Left cardiac atrium (tissue), 4 donors: ENCODE measurements at regions not wholly inside any gene's neighbourhood (a gene's known extent, or its start where the extent isn't known, plus 50 kb on each side); places are given as distances from the start of the nearest gene placed in this dataset.

Experiments
- ATAC-seq, 2 donors: fragments of 200-7000 bp; cut with Tn5 transposase; one replicate each; pipeline ENCODE4 v1.9.1; 2020; ENCODE audit warnings: mild to moderate bottlenecking in 2 of 2, moderate library complexity in 2 of 2
- DNase-seq: peaks from one replicate; pipeline ENCODE4 v3.0.0-alpha.2; 2020
- intact Hi-C, 2 donors: fragments of 100-400 bp; cut with DNase I; formaldehyde crosslinking; loops; one replicate each; pipeline versions ENCODE4 v1.14.1 to v1.15.1; 2022 to 2023
- donor health status: DM: no; HTN: yes; CAD: no.
- donor health status: DM: no; HTN: yes; CAD: no; lungs with severe emphysema.
- donor health status: DM: yes; HTN: yes; CAD: no.
- donor health status: Dilated cardiomyopathy.

GRCh38 chr4:63841266-63841665, 568.0 kb downstream of the TECRL start:
- no peak for DNase-seq
- no peak for ATAC-seq
- intact Hi-C loops = no loop called here

- intact Hi-C loops = no loop called here
Measured at GRCh38 chr4:63831590-63832155, 577.6 kb downstream of the TECRL start.

GRCh38 chr4:63817196-63817865, 591.9 kb downstream of the TECRL start:
- ATAC-seq (no peak), DNase-seq (no peak)
- intact Hi-C loops = no loop called here

More at GRCh38 chr4:63831590-63832155, 577.6 kb downstream of the TECRL start:
- DNase-seq (no peak), ATAC-seq (no peak)

- intact Hi-C loops = no loop called here
- DNase-seq (no peak), ATAC-seq (no peak)
Measured at GRCh38 chr4:63814171-63814964, 594.9 kb downstream of the TECRL start.

- intact Hi-C loops = no loop called here
- ATAC-seq (no peak), DNase-seq (no peak)
Measured at GRCh38 chr4:63799166-63799565, 610.1 kb downstream of the TECRL start.

GRCh38 chr4:63795301-63795700, 613.9 kb downstream of the TECRL start:
- intact Hi-C loops = no loop called here
- ATAC-seq (no peak), DNase-seq (no peak)

- DNase-seq = no peak
- no peak for ATAC-seq
- intact Hi-C loops = no loop called here
Measured at GRCh38 chr4:63790377-63790776, 618.9 kb downstream of the TECRL start.

- intact Hi-C loops = no loop called here
- no peak for DNase-seq
Measured at GRCh38 chr4:63788271-63788670, 621.0 kb downstream of the TECRL start.

GRCh38 chr4:63787326-63787725, 621.9 kb downstream of the TECRL start:
- no peak for ATAC-seq
- intact Hi-C loops = no loop called here
- no peak for DNase-seq

More at GRCh38 chr4:63788271-63788670, 621.0 kb downstream of the TECRL start:
- no peak for ATAC-seq

- DNase-seq (no peak), ATAC-seq (no peak)
- intact Hi-C loops = no loop called here
Measured at GRCh38 chr4:63786171-63786570, 623.1 kb downstream of the TECRL start.

GRCh38 chr4:63784822-63785221, 624.4 kb downstream of the TECRL start:
- ATAC-seq = no peak
- DNase-seq = no peak
- intact Hi-C loops = no loop called here

GRCh38 chr4:63777601-63778000, 631.6 kb downstream of the TECRL start:
- intact Hi-C loops = no loop called here
- ATAC-seq = no peak
- no peak for DNase-seq

GRCh38 chr4:63764400-63764799, 644.9 kb downstream of the TECRL start:
- intact Hi-C loops = no loop called here
- DNase-seq = no peak
- ATAC-seq = peak in 1 of 2 donors; percentile 41

- ATAC-seq = no peak
- intact Hi-C loops = no loop called here
- DNase-seq = no peak
Measured at GRCh38 chr4:63757929-63758328, 651.3 kb downstream of the TECRL start.

GRCh38 chr4:63742882-63743281, 666.4 kb downstream of the TECRL start:
- DNase-seq (no peak), ATAC-seq (no peak)
- intact Hi-C loops = no loop called here

- intact Hi-C loops = no loop called here
- no peak for DNase-seq
- no peak for ATAC-seq
Measured at GRCh38 chr4:63729519-63729918, 679.7 kb downstream of the TECRL start.

GRCh38 chr4:63728480-63729177, 680.6 kb downstream of the TECRL start:
- intact Hi-C loops = no loop called here
- DNase-seq (no peak), ATAC-seq (no peak)

- ATAC-seq (no peak), DNase-seq (no peak)
- intact Hi-C loops = no loop called here
Measured at GRCh38 chr4:63717384-63717783, 691.9 kb downstream of the TECRL start.

- ATAC-seq (no peak), DNase-seq (no peak)
- intact Hi-C loops = no loop called here
Measured at GRCh38 chr4:63708661-63709060, 700.6 kb downstream of the TECRL start.

GRCh38 chr4:63700569-63700968, 708.7 kb downstream of the TECRL start:
- no peak for DNase-seq
- intact Hi-C loops = no loop called here
- no peak for ATAC-seq
